Upper lobe of right lung (tissue), 1 donor: ENCODE measurements at regions not wholly inside any gene's neighbourhood (a gene's known extent, or its start where the extent isn't known, plus 50 kb on each side); places are given as distances from the start of the nearest gene placed in this dataset.

Experiments
- ATAC-seq: fragments of 200-7000 bp; cut with Tn5 transposase; one replicate; pipeline ENCODE4 v1.9.1; 2020; ENCODE audit warnings: mild to moderate bottlenecking, moderate library complexity
- DNase-seq: peaks from one replicate; pipeline ENCODE4 v3.0.0-alpha.2; 2020
- H3K27ac ChIP-seq: fragments of 200-600 bp; one replicate; pipeline ENCODE4 v1.8.0; 2022
- H3K27me3 ChIP-seq: fragments of 200-600 bp; one replicate; pipeline ENCODE4 v1.8.0; 2022; ENCODE audit warnings: mild to moderate bottlenecking
- H3K36me3 ChIP-seq: fragments of 200-600 bp; one replicate; pipeline ENCODE4 v1.8.0; 2022
- H3K4me1 ChIP-seq: fragments of 200-600 bp; one replicate; pipeline ENCODE4 v1.8.0; 2022
- H3K4me3 ChIP-seq: fragments of 200-600 bp; one replicate; pipeline ENCODE4 v1.8.0; 2022; ENCODE audit warnings: mild to moderate bottlenecking
- H3K9me3 ChIP-seq: fragments of 200-600 bp; one replicate; pipeline ENCODE4 v1.8.0; 2022
- CTCF ChIP-seq: fragments of 200-600 bp; IDR thresholded peaks from one replicate; pipeline ENCODE4 v1.8.0; 2022; ENCODE audit warnings: antibody characterized with exemption
- intact Hi-C: fragments of 100-400 bp; cut with DNase I; formaldehyde crosslinking; loops from one replicate; pipeline ENCODE4 v1.11.0; 2022
- donor health status: DM: no; HTN: yes; CAD: no; lungs with severe emphysema.

- intact Hi-C loops: no loop called here
- H3K27me3 ChIP-seq: no peaks in the 10 kb centered on the region
- no peak for DNase-seq
- H3K9me3 ChIP-seq: no peaks in the 10 kb centered on the region
- no peak for ATAC-seq
- H3K4me3 ChIP-seq: no peak overlapping the region
- H3K36me3 ChIP-seq: no peaks in the 10 kb centered on the region
- H3K27ac ChIP-seq: no peak overlapping the region
- no peaks in the 10 kb centered on the region for H3K4me1 ChIP-seq
- TF ChIP-seq CTCF: no peak
Observed at GRCh38 chr2:142316049-142316448, 185.2 kb upstream of the LRP1B start.

- Histone ChIP-seq H3K9me3 (no peaks in the 10 kb centered on the region), H3K4me3 (no peak overlapping the region), H3K36me3 (no peaks in the 10 kb centered on the region), H3K27ac (no peak overlapping the region), H3K27me3 (no peaks in the 10 kb centered on the region), H3K4me1 (no peaks in the 10 kb centered on the region)
- DNase-seq: no peak
- intact Hi-C loops: no loop called here
- no peak for ATAC-seq
- TF ChIP-seq CTCF: no peak
Observed at GRCh38 chr2:142315346-142315745, 184.5 kb upstream of the LRP1B start.

GRCh38 chr2:142314164-142314563, 183.3 kb upstream of the LRP1B start:
- Histone ChIP-seq H3K4me1 (no peaks in the 10 kb centered on the region), H3K27ac (no peak overlapping the region), H3K9me3 (no peaks in the 10 kb centered on the region), H3K4me3 (no peak overlapping the region), H3K36me3 (no peaks in the 10 kb centered on the region), H3K27me3 (no peaks in the 10 kb centered on the region)
- TF ChIP-seq CTCF: no peak
- ATAC-seq (no peak), DNase-seq (no peak)
- intact Hi-C loops: no loop called here

- no peak for ATAC-seq
- intact Hi-C loops: no loop called here
- DNase-seq: no peak
- TF ChIP-seq CTCF: no peak
- H3K4me1 ChIP-seq: no peaks in the 10 kb centered on the region
- H3K4me3 ChIP-seq: no peak overlapping the region
- H3K36me3 ChIP-seq: no peaks in the 10 kb centered on the region
- H3K27me3 ChIP-seq: no peaks in the 10 kb centered on the region
- H3K9me3 ChIP-seq: no peaks in the 10 kb centered on the region
- no peak overlapping the region for H3K27ac ChIP-seq
Observed at GRCh38 chr2:142310530-142310929, 179.7 kb upstream of the LRP1B start.

GRCh38 chr2:142308744-142309143, 177.9 kb upstream of the LRP1B start:
- DNase-seq (no peak), ATAC-seq (no peak)
- Histone ChIP-seq H3K4me1 (no peaks in the 10 kb centered on the region), H3K4me3 (no peak overlapping the region), H3K36me3 (no peaks in the 10 kb centered on the region), H3K9me3 (no peaks in the 10 kb centered on the region), H3K27ac (no peak overlapping the region), H3K27me3 (no peaks in the 10 kb centered on the region)
- no peak for TF ChIP-seq CTCF
- intact Hi-C loops: no loop called here

- TF ChIP-seq CTCF: no peak
Observed at GRCh38 chr2:142307616-142308115, 176.8 kb upstream of the LRP1B start.

More at GRCh38 chr2:142307616-142308115, 176.8 kb upstream of the LRP1B start:
- intact Hi-C loops: no loop called here
- Histone ChIP-seq H3K36me3 (no peaks in the 10 kb centered on the region), H3K9me3 (no peaks in the 10 kb centered on the region), H3K27me3 (no peaks in the 10 kb centered on the region), H3K27ac (no peak overlapping the region), H3K4me3 (no peak overlapping the region), H3K4me1 (no peaks in the 10 kb centered on the region)
- DNase-seq (no peak), ATAC-seq (no peak)
